IPS-11a (cell line): ENCODE measurements at regions not wholly inside any gene's neighbourhood (a gene's known extent, or its start where the extent isn't known, plus 50 kb on each side); places are given as distances from the start of the nearest gene placed in this dataset.

Experiments
- H3K4me3 ChIP-seq: one replicate; pipeline ENCODE4 v1.5.1; 2013; ENCODE audit warnings: low read depth, low read length, control low read depth

DNA sequence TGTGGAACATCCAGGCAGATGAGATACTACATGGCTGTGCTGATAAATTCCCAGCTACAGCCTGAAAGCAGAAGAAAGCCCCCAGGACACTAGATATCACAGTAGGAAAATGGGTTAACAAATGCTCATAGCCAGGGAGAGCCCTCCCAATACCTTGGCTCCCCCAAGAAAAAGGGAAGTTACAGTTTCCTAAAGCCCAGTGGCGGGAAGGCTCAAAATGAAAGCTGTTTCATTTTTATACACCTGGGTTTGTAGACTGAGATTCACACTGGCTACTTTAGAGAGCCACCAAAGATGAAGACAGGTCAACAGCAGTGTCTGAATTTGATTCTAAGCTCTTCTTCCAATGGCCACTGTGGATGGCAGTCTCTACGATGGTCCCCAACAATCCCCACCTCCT, 55.0 kb upstream of the TOPAZ1 start:
- no peak overlapping the region for H3K4me3 ChIP-seq
